ENCODE measurements at regions not wholly inside any gene's neighbourhood (a gene's known extent, or its start where the extent isn't known, plus 50 kb on each side); places are given as distances from the start of the nearest gene placed in this dataset.
"Not testable (repeated sequence)": the region's sequence is repeated elsewhere in the genome, so short reads cannot be mapped to it uniquely, and the experiment has no call there.

DNA sequence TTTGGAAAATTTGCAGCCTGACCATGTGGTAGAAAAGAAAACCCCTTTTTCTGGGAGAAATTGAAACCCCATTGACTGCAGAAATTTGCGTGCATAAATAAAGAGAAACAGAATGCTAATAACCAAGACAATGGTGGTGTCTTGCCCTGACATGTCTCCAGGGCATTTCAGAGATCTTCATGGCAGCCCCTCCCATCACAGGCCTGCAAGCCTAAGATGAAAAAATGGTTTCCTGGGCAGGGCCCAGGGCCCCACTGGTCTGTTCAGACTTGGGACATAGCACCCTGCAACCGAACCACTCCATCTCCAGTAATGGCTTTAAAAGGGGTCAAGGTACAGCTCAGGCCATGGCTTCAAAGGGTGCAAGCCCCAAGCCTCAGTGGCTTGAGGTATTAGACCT lies 71.6 kb upstream of the SGIP1 start:
- no peak for DNase-seq

DNA sequence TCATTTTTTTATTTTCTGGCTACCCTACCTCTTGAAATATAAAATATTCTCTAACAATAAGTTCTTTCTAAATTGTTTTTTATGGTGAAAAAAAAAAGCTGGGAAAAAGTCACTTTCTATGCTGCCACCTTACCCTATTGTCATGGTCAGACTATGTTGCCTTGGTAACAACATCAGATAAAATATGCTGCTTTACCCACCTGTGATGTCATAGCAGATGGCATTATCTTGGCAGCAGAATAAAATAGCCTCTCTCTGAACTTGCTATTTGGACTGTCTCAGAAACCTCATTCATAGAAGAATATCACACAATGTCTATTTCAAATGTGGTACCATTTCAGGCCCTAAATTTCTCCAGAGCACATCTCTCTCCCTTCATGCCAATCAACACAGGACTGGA lies 69.6 kb upstream of the SGIP1 start:
- DNase-seq: no peak

DNA sequence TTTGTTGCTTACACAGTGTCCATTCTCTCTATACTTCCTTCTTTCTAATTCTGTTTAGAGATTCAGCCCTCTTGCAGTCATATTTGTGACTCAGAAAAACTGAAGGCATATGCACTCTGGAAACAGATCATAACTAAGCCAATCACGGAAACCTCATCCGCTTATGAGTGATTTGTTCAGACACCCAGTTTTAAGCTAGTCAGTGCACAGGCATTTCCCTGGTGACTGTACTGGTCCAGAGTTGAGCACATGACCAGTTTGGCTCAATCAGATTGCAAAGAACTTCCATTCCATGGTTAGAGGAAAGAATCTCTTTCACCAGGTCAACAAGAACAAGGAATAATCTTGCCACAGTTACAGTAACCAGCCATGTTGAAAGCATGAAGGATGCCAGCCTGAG lies 69.2 kb upstream of the SGIP1 start:
- DNase-seq: no peak

DNA sequence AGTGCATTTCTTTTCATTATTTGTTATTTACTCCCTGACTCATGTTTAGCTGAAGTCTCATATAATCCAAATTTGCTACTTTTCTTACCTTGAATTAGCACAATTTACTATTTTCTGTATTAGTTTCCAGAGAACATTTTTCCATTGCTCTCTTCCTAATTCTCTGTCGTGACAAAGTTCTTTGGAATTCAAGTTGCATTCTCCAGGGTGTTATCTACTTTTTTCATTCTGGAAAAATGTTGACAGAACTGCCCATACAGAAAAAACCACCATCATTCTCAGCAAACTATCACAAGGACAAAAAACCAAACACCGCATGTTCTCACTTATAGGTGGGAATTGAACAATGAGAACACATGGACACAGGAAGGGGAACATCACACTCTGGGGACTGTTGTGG lies 67.3 kb upstream of the SGIP1 start:
- not testable (repeated sequence) for DNase-seq

DNA sequence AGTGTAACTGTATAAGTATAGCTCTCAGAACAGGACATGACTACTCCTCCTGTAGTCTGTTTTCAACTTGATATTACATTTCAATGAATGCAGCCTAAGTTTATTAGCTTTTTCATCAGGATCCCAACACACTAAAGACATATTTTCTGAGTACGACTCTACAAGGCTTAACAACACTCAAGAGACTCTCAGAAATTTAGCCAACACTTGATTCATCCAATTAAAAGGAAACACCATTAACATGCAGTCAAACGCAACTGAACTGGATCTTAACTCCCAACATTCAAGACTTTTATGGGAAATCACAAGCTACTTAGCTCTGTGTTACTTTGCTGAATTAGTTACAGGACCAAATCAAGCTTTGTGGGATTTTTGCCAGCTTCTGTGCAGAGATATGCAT lies 65.2 kb upstream of the SGIP1 start:
- no peak for DNase-seq

DNA sequence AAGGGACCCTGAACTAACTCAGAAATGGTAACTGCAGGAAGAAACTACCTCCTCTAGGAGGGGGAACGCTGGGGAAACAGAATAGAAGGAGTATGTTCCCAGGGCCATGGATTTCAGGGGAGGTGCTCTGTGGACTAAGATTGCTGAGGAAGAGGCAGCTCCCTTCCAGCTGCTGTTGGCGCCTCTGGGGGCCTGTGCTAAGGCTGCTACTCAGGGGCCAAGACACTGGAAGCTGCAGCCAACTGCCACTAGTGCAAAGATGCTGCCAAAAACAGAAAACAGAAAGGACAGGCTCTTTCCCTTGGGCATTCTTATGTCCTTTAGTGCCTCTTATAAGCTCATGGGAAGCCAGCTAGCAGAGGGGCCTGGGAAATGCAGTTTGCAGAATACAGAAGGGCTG lies 58.0 kb upstream of the SGIP1 start:
- no peak for DNase-seq

DNA sequence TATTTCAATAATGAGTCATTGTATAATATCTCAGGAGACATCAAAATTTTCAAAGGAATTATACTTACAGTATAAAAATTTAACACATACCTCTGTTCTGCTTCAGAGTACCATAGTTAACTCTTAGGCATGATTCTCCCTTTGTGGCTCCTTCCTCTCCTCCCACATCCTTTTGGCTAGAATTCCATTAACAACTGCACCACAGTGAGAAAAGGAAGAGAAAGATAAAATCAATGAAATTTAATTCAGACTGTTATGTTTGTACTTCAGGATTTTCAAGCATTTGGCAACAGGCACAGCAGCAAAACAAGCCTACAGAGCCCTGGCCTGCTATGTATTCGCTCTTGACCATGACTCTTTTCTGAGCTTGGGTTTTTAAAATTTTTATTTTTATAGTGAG lies 57.2 kb upstream of the SGIP1 start:
- no peak for DNase-seq

DNA sequence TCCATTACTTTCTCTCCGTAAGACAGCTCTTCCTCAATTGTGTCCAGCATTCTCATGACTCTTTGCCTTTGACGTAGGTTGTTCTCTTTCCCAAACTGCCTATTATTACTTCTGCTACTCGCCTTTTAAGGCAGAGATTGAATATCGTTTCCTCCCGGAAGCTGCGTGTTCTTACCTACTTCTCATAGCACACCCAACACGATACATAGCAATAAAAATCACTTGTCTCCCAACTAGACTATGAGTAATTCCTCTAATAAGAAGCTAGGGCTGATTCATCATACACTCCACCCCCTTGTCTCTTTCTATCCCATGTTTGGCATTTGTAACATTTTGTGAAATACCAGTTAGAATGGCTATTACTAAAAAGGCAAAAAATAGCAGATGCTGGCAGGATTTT lies 55.8 kb upstream of the SGIP1 start:
- DNase-seq: no peak

DNA sequence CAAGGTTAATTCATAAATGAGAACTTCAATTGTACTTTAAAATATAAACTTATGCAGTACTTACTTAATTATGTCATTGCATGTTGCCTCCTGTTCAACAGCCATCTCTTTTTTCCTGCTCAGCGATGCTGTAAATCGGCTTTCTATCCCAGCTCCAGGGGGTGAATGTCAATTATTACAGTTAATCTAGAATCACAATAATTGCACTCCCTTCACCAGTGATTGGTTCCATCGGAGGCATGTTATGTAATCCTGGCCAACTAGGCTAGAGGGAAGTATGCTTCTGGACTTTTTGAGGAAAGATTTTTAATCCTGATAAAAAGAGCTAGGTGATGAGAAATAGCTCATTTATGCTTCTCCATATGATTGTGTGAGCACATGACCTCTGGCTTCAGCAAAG lies 53.8 kb upstream of the SGIP1 start:
- DNase-seq: no peak

DNA sequence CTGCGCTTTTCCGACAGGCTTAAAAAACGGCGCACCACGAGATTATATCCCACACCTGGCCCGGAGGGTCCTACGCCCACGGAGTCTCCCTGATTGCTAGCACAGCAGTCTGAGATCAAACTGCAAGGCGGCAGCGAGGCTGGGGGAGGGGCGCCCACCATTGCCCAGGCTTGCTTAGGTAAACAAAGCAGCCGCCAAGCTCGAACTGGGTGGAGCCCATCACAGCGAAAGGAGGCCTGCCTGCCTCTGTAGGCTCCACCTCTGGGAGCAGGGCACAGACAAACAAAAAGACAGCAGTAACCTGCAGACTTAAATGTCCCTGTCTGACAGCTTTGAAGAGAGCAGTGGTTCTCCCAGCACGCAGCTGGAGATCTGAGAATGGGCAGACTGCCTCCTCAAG lies 52.7 kb upstream of the SGIP1 start:
- not testable (repeated sequence) for DNase-seq

Measured in stimulated activated CD4-positive, alpha-beta T cell treated with anti-CD3 and anti-CD28 coated beads, Interleukin-4, amount 100 ng/mL, for 4 hours (primary cell).